ENCODE measurements at regions not wholly inside any gene's neighbourhood (a gene's known extent, or its start where the extent isn't known, plus 50 kb on each side); places are given as distances from the start of the nearest gene placed in this dataset.

DNA sequence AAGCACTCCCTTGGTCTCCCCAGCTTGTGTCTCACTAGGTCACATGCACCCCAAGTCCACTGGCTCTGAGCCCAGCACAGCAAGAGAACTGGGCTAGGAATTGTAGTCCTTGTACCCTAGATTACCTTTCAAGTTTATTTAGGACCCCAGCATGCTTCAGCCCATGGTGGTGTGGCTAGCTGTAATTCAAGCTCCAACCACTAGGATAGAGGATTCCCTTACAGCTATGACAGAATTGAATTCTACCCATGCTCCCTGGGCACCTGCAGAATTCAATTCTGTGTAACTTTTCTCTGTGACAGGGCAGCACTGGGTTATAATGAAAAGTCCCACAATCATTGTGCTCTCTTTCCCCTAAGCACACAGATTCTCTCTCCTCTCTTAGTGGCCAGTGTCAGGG, 253.8 kb upstream of the DMD start:
- H3K9me3 ChIP-seq (ENCODE audit: control insufficient read depth, low read length) = peaks cover 7% of the 10 kb centered on the region
- H3K27me3 ChIP-seq (ENCODE audit: control insufficient read depth in 1 of 2, insufficient read depth in 1 of 2, low read length in 2 of 2) = no peaks in the 10 kb centered on the region

DNA sequence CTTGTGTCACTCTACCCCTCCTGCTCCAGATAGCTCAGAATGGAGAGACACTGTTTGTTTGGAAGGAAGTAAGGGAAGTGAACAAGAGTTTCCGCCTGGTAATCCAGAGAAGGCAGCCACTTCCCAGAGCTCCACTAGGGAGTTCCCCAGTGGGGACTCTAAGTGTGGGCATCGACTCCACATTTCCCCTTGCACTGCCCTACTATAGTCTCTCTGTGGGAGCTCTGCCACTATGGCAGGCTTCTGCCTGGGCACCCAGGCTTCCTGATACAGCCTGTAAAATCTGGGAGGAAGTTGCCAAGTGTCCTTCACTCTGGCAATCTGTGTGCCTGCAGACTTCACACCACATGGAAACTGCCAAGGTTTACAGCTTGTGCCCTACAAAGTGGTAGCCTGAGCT, 245.8 kb upstream of the DMD start:
- Histone ChIP-seq H3K27ac (ENCODE audit: low read length, poor library complexity, severe bottlenecking) (no peak overlapping the region), H4K8ac (ENCODE audit: low read length) (no peak overlapping the region), H3K9ac (ENCODE audit: low read length) (no peak overlapping the region), H3K9me3 (ENCODE audit: control insufficient read depth, low read length) (no peaks in the 10 kb centered on the region), H3K4ac (ENCODE audit: low read depth in 1 of 2, low read length in 2 of 2) (no peak overlapping the region), H3K4me1 (ENCODE audit: control insufficient read depth, insufficient read depth, low read depth, low read length) (no peaks in the 10 kb centered on the region), H2BK12ac (ENCODE audit: low read length in 2 of 2) (no peak overlapping the region), H2AK5ac (ENCODE audit: low read length, severe bottlenecking) (no peak overlapping the region), H3K14ac (ENCODE audit: low read length in 2 of 2) (no peak overlapping the region), H3K23ac (ENCODE audit: low read length in 2 of 2) (no peak overlapping the region), H2BK5ac (ENCODE audit: low read depth, low read length, poor library complexity, severe bottlenecking) (no peak overlapping the region), H3K79me1 (replicated peaks; ENCODE audit: low read length, poor library complexity, severe bottlenecking) (no peaks in the 10 kb centered on the region), H3K4me2 (ENCODE audit: low read length, poor library complexity, severe bottlenecking) (no peak overlapping the region), H4K91ac (ENCODE audit: low read length) (no peak overlapping the region), H2BK15ac (ENCODE audit: low read depth, poor library complexity, severe bottlenecking) (no peak overlapping the region), H3K27me3 (ENCODE audit: control insufficient read depth in 1 of 2, insufficient read depth in 1 of 2, low read length in 2 of 2) (no peaks in the 10 kb centered on the region), H2BK120ac (ENCODE audit: low read depth, low read length) (no peak overlapping the region), H3K18ac (ENCODE audit: low read depth in 1 of 2, low read length in 2 of 2) (no peak overlapping the region), H3K36me3 (ENCODE audit: control insufficient read depth in 1 of 2, insufficient read depth in 2 of 2, low read depth in 1 of 2, low read length in 2 of 2) (no peaks in the 10 kb centered on the region), H2AFZ (ENCODE audit: low read depth, low read length) (no peak overlapping the region), H3K4me3 (ENCODE audit: insufficient read depth in 1 of 2, low read depth in 1 of 2, low read length in 2 of 2) (no peak overlapping the region)
- 67% methylated on average over 1 of the region's 2 CpGs for WGBS
- DNase-seq = no peak

More for the DNA sequence above, 253.8 kb upstream of the DMD start:
- no peaks in the 10 kb centered on the region for H3K79me1 ChIP-seq (replicated peaks; ENCODE audit: low read length, poor library complexity, severe bottlenecking)
- no peak overlapping the region for H2AFZ ChIP-seq (ENCODE audit: low read depth, low read length)
- no peak overlapping the region for H4K91ac ChIP-seq (ENCODE audit: low read length)
- H3K9ac ChIP-seq (ENCODE audit: low read length) = no peak overlapping the region
- no peak overlapping the region for H4K8ac ChIP-seq (ENCODE audit: low read length)
- no peak overlapping the region for H2BK12ac ChIP-seq (ENCODE audit: low read length in 2 of 2)
- no peak overlapping the region for H3K23ac ChIP-seq (ENCODE audit: low read length in 2 of 2)
- H3K4me2 ChIP-seq (ENCODE audit: low read length, poor library complexity, severe bottlenecking) = no peak overlapping the region
- H3K4ac ChIP-seq (ENCODE audit: low read depth in 1 of 2, low read length in 2 of 2) = no peak overlapping the region
- no peaks in the 10 kb centered on the region for H3K4me1 ChIP-seq (ENCODE audit: control insufficient read depth, insufficient read depth, low read depth, low read length)
- H3K27ac ChIP-seq (ENCODE audit: low read length, poor library complexity, severe bottlenecking) = no peak overlapping the region
- no peak overlapping the region for H3K4me3 ChIP-seq (ENCODE audit: insufficient read depth in 1 of 2, low read depth in 1 of 2, low read length in 2 of 2)
- DNase-seq = no peak
- H3K18ac ChIP-seq (ENCODE audit: low read depth in 1 of 2, low read length in 2 of 2) = no peak overlapping the region
- H2AK5ac ChIP-seq (ENCODE audit: low read length, severe bottlenecking) = no peak overlapping the region
- no peak overlapping the region for H2BK15ac ChIP-seq (ENCODE audit: low read depth, poor library complexity, severe bottlenecking)
- H3K36me3 ChIP-seq (ENCODE audit: control insufficient read depth in 1 of 2, insufficient read depth in 2 of 2, low read depth in 1 of 2, low read length in 2 of 2) = no peaks in the 10 kb centered on the region
- H3K14ac ChIP-seq (ENCODE audit: low read length in 2 of 2) = no peak overlapping the region
- H2BK120ac ChIP-seq (ENCODE audit: low read depth, low read length) = no peak overlapping the region
- H2BK5ac ChIP-seq (ENCODE audit: low read depth, low read length, poor library complexity, severe bottlenecking) = no peak overlapping the region

DNA sequence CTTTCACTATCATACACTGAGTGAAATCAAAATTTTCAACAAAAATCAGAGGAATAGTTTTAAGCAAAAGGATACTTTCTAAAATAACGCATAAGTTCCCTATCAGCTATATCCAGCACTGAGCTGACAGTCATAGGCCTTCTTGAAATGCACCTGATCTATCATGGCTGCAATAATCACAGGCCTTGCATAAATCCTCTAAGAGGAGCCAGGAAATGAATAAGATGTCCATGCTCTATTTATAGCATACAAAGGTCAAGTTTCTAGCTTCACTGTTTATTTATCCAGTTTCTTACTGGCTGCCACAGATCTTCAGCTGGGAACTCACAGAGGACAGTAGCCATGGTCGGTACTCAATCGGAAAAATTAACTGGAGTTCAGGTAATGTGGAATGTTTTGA, 235.9 kb upstream of the DMD start:
- Histone ChIP-seq H3K79me1 (replicated peaks; ENCODE audit: low read length, poor library complexity, severe bottlenecking) (no peaks in the 10 kb centered on the region), H4K8ac (ENCODE audit: low read length) (no peak overlapping the region), H3K4me3 (ENCODE audit: insufficient read depth in 1 of 2, low read depth in 1 of 2, low read length in 2 of 2) (no peak overlapping the region), H2BK12ac (ENCODE audit: low read length in 2 of 2) (no peak overlapping the region), H3K4me2 (ENCODE audit: low read length, poor library complexity, severe bottlenecking) (no peak overlapping the region), H3K27ac (ENCODE audit: low read length, poor library complexity, severe bottlenecking) (no peak overlapping the region), H3K14ac (ENCODE audit: low read length in 2 of 2) (no peak overlapping the region), H3K4ac (ENCODE audit: low read depth in 1 of 2, low read length in 2 of 2) (no peak overlapping the region), H3K36me3 (ENCODE audit: control insufficient read depth in 1 of 2, insufficient read depth in 2 of 2, low read depth in 1 of 2, low read length in 2 of 2) (no peaks in the 10 kb centered on the region), H2AFZ (ENCODE audit: low read depth, low read length) (no peak overlapping the region), H2BK5ac (ENCODE audit: low read depth, low read length, poor library complexity, severe bottlenecking) (no peak overlapping the region), H3K4me1 (ENCODE audit: control insufficient read depth, insufficient read depth, low read depth, low read length) (no peaks in the 10 kb centered on the region), H3K9ac (ENCODE audit: low read length) (no peak overlapping the region), H3K27me3 (ENCODE audit: control insufficient read depth in 1 of 2, insufficient read depth in 1 of 2, low read length in 2 of 2) (no peaks in the 10 kb centered on the region), H3K18ac (ENCODE audit: low read depth in 1 of 2, low read length in 2 of 2) (no peak overlapping the region), H4K91ac (ENCODE audit: low read length) (no peak overlapping the region), H3K9me3 (ENCODE audit: control insufficient read depth, low read length) (no peaks in the 10 kb centered on the region), H2BK120ac (ENCODE audit: low read depth, low read length) (no peak overlapping the region), H3K23ac (ENCODE audit: low read length in 2 of 2) (no peak overlapping the region), H2AK5ac (ENCODE audit: low read length, severe bottlenecking) (no peak overlapping the region), H2BK15ac (ENCODE audit: low read depth, poor library complexity, severe bottlenecking) (no peak overlapping the region)
- peak; percentile 8 for DNase-seq
- 75% methylated on average over 1 of the region's 3 CpGs for WGBS

DNA sequence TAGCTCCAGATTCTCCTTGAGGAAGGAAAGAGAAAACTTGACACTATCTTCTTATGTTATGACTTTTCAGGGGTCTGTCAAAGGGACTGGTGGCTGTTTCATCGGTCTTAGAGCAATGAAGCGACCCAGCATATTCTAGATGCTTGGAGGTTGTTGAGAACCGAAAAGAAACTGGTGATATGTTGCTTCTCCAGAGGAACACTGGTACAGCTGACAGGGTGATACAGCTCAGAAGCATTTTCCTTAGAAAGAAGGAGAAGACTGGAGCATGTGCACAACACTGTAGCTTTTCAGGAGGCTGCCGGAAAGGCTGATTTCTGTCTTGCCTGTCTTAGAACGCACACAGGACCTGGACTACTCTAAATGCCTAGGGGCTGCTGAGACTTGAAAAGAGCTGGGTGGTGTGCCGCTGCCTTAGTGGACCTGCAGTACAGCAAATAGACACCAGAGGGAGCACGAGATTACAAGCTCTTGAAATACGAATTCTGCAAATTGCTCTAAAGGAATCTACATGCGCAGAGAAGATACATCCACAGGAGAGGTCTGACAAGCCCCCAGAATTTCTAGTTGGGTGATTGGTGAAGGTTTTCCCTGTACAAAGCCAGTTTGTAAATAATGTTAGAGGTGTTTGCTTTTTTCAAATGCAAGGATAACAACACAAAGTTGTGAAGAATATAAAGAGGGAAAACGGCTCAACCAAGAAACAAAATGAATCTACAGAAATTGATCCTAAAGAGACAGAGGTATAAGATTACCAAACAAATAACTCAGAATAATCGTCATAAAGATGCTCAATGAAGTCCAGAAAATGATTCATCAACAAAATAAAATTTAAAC, 223.1 kb upstream of the DMD start:
- Histone ChIP-seq H3K4ac (ENCODE audit: low read depth in 1 of 2, low read length in 2 of 2) (no peak overlapping the region), H3K27ac (ENCODE audit: low read length, poor library complexity, severe bottlenecking) (no peak overlapping the region), H3K14ac (ENCODE audit: low read length in 2 of 2) (no peak overlapping the region), H2BK5ac (ENCODE audit: low read depth, low read length, poor library complexity, severe bottlenecking) (no peak overlapping the region), H3K4me1 (ENCODE audit: control insufficient read depth, insufficient read depth, low read depth, low read length) (no peaks in the 10 kb centered on the region), H2BK120ac (ENCODE audit: low read depth, low read length) (no peak overlapping the region), H3K23ac (ENCODE audit: low read length in 2 of 2) (no peak overlapping the region), H3K9ac (ENCODE audit: low read length) (no peak overlapping the region), H3K4me2 (ENCODE audit: low read length, poor library complexity, severe bottlenecking) (no peak overlapping the region), H4K91ac (ENCODE audit: low read length) (no peak overlapping the region), H3K18ac (ENCODE audit: low read depth in 1 of 2, low read length in 2 of 2) (no peak overlapping the region), H3K36me3 (ENCODE audit: control insufficient read depth in 1 of 2, insufficient read depth in 2 of 2, low read depth in 1 of 2, low read length in 2 of 2) (no peaks in the 10 kb centered on the region), H4K8ac (ENCODE audit: low read length) (no peak overlapping the region), H2AK5ac (ENCODE audit: low read length, severe bottlenecking) (no peak overlapping the region), H3K27me3 (ENCODE audit: control insufficient read depth in 1 of 2, insufficient read depth in 1 of 2, low read length in 2 of 2) (no peaks in the 10 kb centered on the region), H3K79me1 (replicated peaks; ENCODE audit: low read length, poor library complexity, severe bottlenecking) (no peaks in the 10 kb centered on the region), H3K4me3 (ENCODE audit: insufficient read depth in 1 of 2, low read depth in 1 of 2, low read length in 2 of 2) (no peak overlapping the region), H2AFZ (ENCODE audit: low read depth, low read length) (no peak overlapping the region), H2BK12ac (ENCODE audit: low read length in 2 of 2) (no peak overlapping the region), H3K9me3 (ENCODE audit: control insufficient read depth, low read length) (no peaks in the 10 kb centered on the region), H2BK15ac (ENCODE audit: low read depth, poor library complexity, severe bottlenecking) (no peak overlapping the region)
- DNase-seq = peak; percentile 40
- WGBS = 34% methylated on average over 9 of the region's 11 CpGs
